GM20000 (cell line): ENCODE measurements at regions not wholly inside any gene's neighbourhood (a gene's known extent, or its start where the extent isn't known, plus 50 kb on each side); places are given as distances from the start of the nearest gene placed in this dataset.

Source experiments
- DNase-seq: peaks from one replicate; pipeline ENCODE4 v3.0.0; 2012; ENCODE audit warnings: low spot score
- TF ChIP-seq, protein P1 (sequence below): IDR thresholded peaks from 2 replicates; pipeline ENCODE4 v1.5.1; 2012; ENCODE audit warnings: mild to moderate bottlenecking, control low read depth; ENCODE audit errors: extremely low read depth, missing control alignments

DNA sequence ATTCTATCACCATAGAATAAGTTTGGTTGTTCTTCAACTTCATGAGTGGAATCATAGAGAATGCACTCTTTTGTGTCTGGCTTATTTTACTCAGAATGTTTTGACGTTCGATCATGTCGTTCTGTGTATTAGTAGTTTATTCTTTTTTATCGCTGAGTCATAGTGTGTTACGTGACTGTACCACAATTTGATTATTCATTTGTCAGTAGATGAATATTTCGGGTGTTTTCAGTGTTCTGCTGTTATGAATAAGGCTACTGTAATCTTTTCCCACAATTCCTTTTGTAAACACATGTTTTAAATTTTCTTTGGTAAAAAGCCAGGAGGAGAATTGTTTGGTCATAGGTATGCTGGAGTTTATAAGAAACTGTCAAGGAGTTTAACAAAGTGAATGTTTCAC lies 279.9 kb upstream of the B3GAT1 start:
- TF ChIP-seq, protein P1, sequence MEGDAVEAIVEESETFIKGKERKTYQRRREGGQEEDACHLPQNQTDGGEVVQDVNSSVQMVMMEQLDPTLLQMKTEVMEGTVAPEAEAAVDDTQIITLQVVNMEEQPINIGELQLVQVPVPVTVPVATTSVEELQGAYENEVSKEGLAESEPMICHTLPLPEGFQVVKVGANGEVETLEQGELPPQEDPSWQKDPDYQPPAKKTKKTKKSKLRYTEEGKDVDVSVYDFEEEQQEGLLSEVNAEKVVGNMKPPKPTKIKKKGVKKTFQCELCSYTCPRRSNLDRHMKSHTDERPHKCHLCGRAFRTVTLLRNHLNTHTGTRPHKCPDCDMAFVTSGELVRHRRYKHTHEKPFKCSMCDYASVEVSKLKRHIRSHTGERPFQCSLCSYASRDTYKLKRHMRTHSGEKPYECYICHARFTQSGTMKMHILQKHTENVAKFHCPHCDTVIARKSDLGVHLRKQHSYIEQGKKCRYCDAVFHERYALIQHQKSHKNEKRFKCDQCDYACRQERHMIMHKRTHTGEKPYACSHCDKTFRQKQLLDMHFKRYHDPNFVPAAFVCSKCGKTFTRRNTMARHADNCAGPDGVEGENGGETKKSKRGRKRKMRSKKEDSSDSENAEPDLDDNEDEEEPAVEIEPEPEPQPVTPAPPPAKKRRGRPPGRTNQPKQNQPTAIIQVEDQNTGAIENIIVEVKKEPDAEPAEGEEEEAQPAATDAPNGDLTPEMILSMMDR: no peak
- no peak for DNase-seq

DNA sequence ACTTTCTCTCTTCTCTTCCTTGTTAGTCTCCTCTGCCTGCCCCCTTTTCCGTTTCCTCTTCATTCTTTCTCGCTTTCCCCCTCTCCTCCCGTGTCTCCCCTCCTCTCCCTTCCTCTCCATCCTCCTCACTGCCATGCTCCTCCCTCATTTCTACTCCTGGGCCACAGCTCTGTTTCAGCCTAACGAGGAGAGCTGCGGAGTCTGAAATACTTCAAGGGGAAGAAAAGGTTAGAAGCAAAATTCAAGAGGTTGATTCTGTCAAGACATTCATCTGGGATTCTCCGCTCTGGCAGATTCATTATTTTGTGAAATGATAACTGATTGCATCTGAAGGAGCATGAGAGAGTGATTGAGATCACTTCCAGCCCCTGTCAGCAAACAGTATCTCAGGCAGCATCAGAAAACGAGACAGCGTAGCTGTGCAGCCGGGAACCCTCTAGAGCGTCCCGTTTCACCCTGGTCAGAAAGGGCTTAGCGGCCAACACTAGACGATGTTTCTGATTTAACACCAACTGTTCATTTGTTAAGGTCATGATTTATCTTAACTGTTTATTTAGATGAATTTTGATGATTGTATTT lies 279.3 kb upstream of the B3GAT1 start:
- no peak for DNase-seq
- TF ChIP-seq, protein P1: no peak

DNA sequence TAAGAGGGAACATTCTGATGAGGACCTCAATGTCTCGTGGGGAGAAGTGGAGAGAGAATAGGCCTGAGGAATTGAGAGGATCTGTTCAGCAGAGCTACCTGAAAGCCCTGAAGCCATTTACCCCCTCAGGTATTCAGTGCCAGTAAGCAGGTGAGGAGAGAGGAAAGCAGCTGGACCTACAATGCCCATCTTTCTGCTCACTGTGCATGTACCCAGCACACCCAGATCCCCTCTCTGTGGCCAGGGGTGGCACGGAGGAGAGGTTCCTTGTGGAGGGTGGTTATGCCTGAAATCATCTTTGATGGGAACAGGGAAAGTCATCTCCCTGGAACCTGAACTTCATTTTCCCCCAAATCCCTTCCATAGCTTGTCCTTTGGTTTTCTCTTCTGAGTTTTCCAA lies 277.8 kb upstream of the B3GAT1 start:
- TF ChIP-seq, protein P1: no peak

DNA sequence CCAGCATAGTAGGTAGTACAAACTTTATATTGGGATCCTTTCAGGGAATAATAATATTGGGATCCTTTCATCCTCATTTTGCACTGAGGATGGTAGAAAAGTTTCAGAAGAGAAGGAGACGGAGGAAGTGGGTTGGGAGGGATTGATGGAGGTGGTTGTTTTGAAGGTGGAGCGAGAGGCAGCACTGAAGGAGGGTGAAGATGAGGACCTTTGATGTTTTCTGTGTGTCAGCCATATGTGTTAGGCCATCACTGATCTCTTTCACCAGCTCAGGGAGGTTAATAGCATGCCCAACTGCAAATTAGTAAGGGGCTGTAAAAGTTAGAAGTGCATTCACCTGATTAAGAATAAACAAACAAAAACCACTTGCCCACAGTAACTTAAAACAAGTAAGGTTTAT lies 275.5 kb upstream of the B3GAT1 start:
- DNase-seq: no peak
- TF ChIP-seq, protein P1: no peak

More for the DNA sequence above, 277.8 kb upstream of the B3GAT1 start:
- DNase-seq: no peak

DNA sequence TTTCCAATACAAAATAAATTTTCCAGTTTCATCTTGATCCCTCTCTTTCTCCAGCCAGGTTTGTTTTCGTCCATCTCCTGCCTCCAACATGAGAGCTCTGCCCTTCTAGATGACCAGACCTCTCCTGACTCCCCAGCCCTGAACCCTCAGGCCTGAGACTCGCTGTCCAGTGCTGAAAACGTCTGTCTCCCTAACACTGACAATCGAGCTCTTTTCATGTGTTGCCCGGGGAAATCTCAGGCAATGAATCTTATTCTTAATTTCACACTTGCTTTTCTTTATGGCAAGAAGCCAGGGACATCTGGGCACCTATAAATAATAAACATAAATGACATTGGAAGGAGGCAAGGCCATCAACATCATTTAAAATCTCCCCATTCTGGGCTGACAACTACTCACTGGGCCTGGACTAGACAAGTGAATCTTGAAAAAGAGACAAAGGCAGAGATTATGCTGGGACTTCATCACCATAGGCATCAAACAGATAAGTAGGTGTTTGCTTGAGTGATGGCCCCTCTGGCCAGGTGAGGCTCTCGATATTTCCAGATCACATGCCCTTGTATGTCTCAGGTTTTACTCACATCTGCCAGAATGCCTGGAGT lies 274.5 kb upstream of the B3GAT1 start:
- DNase-seq: no peak
- TF ChIP-seq, protein P1: no peak

DNA sequence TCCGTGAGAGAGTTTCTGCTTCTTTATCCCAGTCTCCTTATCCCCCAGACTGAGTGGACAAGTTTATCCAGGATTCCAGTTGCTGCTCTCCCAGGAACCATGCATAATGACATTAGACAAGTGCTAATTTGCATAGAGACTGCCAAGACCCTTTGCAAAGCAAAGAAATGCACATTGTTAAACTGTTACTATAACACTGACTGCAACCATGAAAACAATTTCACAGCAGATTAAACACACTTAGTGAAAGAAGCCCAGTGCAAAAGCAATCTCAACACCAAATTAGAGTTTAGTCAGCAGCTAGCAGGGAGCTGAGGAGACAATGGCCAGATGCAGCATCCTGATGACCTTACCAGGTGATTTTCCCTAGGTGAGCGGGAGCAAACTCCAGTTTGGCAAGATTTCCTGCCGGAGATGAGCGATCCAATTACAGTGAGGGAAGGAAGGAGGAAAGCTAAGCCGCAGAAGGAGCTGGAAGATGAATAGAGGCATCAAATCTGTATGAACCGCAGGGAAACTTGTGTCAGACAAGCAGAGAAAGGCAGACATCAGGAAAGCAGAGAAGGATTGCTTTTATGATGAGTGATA lies 273.8 kb upstream of the B3GAT1 start:
- DNase-seq: no peak
- TF ChIP-seq, protein P1: no peak

DNA sequence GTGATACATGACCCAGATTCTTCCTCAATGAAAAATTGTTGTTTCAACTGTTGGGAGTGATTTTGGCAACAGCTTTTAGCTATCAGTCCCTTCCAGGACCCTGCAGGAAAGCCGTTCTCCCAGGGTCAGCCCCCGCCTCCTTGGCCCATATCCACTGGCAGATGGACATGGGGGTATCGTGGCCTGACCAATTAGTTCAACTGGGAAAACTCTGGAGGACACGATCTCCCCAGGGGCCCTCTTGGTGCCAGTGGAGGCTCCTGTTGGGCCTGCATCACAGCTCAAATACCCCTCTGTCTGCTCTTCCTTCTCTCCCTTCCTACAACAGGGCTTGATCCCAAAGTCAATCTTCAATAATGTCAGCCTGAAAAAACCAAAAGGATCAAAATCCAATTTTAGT lies 272.5 kb upstream of the B3GAT1 start:
- no peak for DNase-seq
- TF ChIP-seq, protein P1: no peak
